Smooth muscle cell (in vitro differentiated cells): ENCODE measurements at regions not wholly inside any gene's neighbourhood (a gene's known extent, or its start where the extent isn't known, plus 50 kb on each side); places are given as distances from the start of the nearest gene placed in this dataset.
A peak's percentile ranks its signal among the peaks of the same experiment; 100 is the strongest.

Source experiments
- DNase-seq: peaks from one replicate; lab custom pipeline; 2025; ENCODE audit not compliant: unreplicated experiment; lab: John Stamatoyannopoulos, UW
- H2AFZ ChIP-seq: fragments of 200-600 bp; sonication (generic); 2 replicates; pipeline ENCODE4 v1.6.0; 2016; ENCODE audit warnings: antibody characterized with exemption, low read depth, mild to moderate bottlenecking
- H3F3A ChIP-seq: fragments of 200-600 bp; sonication (generic); 2 replicates; pipeline ENCODE4 v1.6.0; 2017; ENCODE audit warnings: antibody characterized with exemption, low read depth
- H3K27ac ChIP-seq: fragments of 200-600 bp; sonication (generic); 2 replicates; pipeline ENCODE4 v1.5.1; 2016; ENCODE audit warnings: low read depth, mild to moderate bottlenecking
- H3K27me3 ChIP-seq: fragments of 200-600 bp; sonication (generic); 2 replicates; pipeline ENCODE4 v1.6.1; 2016; ENCODE audit warnings: low read depth, mild to moderate bottlenecking
- H3K36me3 ChIP-seq: fragments of 200-600 bp; sonication (generic); 2 replicates; pipeline ENCODE4 v1.5.1; 2016; ENCODE audit warnings: low read depth
- H3K4me1 ChIP-seq: fragments of 200-600 bp; sonication (generic); 2 replicates; pipeline ENCODE4 v1.5.1; 2016; ENCODE audit warnings: low read depth
- H3K4me2 ChIP-seq: fragments of 200-600 bp; sonication (generic); 2 replicates; pipeline ENCODE4 v1.6.0; 2016; ENCODE audit warnings: mild to moderate bottlenecking
- H3K4me3 ChIP-seq: fragments of 200-600 bp; sonication (generic); 2 replicates; pipeline ENCODE4 v1.5.1; 2016; ENCODE audit warnings: mild to moderate bottlenecking
- H3K79me2 ChIP-seq: fragments of 200-600 bp; sonication (generic); 2 replicates; pipeline ENCODE4 v1.6.0; 2016; ENCODE audit warnings: low read depth, mild to moderate bottlenecking
- H3K9ac ChIP-seq: fragments of 200-600 bp; sonication (generic); 2 replicates; pipeline ENCODE4 v1.6.0; 2016; ENCODE audit warnings: low read depth
- H3K9me3 ChIP-seq: fragments of 200-600 bp; sonication (generic); replicated peaks from 2 replicates; pipeline ENCODE4 v1.5.1; 2016; ENCODE audit warnings: low read depth
- H4K20me1 ChIP-seq: fragments of 200-600 bp; sonication (generic); 2 replicates; pipeline ENCODE4 v1.6.0; 2016; ENCODE audit warnings: low read depth
- WGBS: methylation state at CpG from one replicate; pipeline ENCODE4 v1.1.7; 2016; ENCODE audit warnings: low lambda C conversion rate; 5-methylcytosine and 5-hydroxymethylcytosine counted together
- TF ChIP-seq, protein P1 (sequence below): fragments of 200-600 bp; sonication (generic); IDR thresholded peaks from 2 replicates; pipeline ENCODE4 v1.5.1; 2017; ENCODE audit warnings: borderline replicate concordance, mild to moderate bottlenecking, antibody characterized with exemption; ENCODE audit not compliant: insufficient read depth, poor library complexity, severe bottlenecking

DNA sequence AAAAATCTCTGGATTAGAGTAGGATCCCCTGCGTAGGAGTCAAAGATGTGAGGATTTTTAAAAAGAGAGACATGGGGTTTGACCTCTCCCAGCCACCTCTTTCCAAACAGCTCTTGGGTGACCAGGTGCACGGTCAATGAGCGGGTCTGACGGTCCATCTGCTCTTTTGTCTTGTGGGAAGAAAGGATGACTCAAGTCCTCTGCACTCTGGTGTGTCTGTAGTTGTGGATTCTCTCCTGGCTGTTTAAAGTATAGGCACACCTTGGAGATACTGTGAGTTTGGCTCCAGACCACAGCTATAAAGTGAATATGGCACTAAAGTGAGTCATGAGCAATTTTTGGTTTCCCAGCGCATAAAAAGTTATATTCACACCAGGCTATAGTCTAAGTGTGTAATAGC, 209.8 kb downstream of the BMP7 start:
- no peak for DNase-seq
- Histone ChIP-seq H3K9ac (no peak overlapping the region), H3F3A (no peaks in the 10 kb centered on the region), H3K27me3 (no peaks in the 10 kb centered on the region), H3K36me3 (no peaks in the 10 kb centered on the region), H3K4me1 (peaks cover 9% of the 10 kb centered on the region), H3K79me2 (no peaks in the 10 kb centered on the region), H3K9me3 (no peaks in the 10 kb centered on the region), H3K4me2 (peak overlapping the region; percentile 62), H3K27ac (no peak overlapping the region), H2AFZ (no peak overlapping the region), H3K4me3 (no peak overlapping the region), H4K20me1 (no peaks in the 10 kb centered on the region)
- WGBS: 52% methylated on average over 5 of the region's 5 CpGs
- TF ChIP-seq, protein P1, sequence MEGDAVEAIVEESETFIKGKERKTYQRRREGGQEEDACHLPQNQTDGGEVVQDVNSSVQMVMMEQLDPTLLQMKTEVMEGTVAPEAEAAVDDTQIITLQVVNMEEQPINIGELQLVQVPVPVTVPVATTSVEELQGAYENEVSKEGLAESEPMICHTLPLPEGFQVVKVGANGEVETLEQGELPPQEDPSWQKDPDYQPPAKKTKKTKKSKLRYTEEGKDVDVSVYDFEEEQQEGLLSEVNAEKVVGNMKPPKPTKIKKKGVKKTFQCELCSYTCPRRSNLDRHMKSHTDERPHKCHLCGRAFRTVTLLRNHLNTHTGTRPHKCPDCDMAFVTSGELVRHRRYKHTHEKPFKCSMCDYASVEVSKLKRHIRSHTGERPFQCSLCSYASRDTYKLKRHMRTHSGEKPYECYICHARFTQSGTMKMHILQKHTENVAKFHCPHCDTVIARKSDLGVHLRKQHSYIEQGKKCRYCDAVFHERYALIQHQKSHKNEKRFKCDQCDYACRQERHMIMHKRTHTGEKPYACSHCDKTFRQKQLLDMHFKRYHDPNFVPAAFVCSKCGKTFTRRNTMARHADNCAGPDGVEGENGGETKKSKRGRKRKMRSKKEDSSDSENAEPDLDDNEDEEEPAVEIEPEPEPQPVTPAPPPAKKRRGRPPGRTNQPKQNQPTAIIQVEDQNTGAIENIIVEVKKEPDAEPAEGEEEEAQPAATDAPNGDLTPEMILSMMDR: no peak

DNA sequence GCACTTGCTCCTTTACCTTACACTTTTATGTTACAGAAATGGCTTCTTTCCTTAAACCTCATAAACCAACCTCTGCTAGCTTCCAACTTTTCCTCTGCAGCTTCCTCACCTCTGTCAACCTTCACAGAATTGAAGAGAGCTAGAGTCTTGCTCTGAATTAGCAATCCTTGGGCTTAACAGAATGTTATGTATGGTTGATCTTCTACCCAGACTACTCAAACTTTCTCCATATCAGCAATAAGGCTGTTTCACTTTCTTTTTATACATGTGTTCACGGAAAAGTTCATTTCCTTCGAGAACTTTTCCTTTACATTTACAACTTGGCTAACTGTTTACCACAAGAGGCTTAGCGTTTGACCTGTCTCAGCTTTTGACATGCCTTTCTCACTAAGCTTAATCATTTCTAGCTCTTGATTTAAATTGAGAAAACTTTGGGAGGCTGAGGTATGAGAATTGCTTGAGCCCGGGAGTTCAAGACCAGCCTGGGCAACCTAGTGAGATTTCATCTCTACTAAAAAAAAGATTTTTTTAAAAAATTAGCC, 207.3 kb downstream of the BMP7 start:
- Histone ChIP-seq H3K27me3 (no peaks in the 10 kb centered on the region), H3F3A (no peaks in the 10 kb centered on the region), H3K4me1 (peaks cover 9% of the 10 kb centered on the region), H4K20me1 (no peaks in the 10 kb centered on the region), H3K4me2 (no peak overlapping the region), H2AFZ (no peak overlapping the region), H3K27ac (no peak overlapping the region), H3K9ac (no peak overlapping the region), H3K9me3 (no peaks in the 10 kb centered on the region), H3K79me2 (no peaks in the 10 kb centered on the region), H3K4me3 (no peak overlapping the region), H3K36me3 (no peaks in the 10 kb centered on the region)
- no peak for DNase-seq
- WGBS: 90% methylated on average over 4 of the region's 4 CpGs
- TF ChIP-seq, protein P1: no peak

GRCh38 chr20:57060407-57061050, 205.9 kb downstream of the BMP7 start:
- H3F3A ChIP-seq: no peaks in the 10 kb centered on the region
- no peak overlapping the region for H3K9ac ChIP-seq
- no peak for DNase-seq
- peaks cover 8% of the 10 kb centered on the region for H3K4me1 ChIP-seq
- H3K27me3 ChIP-seq: no peaks in the 10 kb centered on the region
- H3K27ac ChIP-seq: no peak overlapping the region
- TF ChIP-seq, protein P1: no peak
- H2AFZ ChIP-seq: no peak overlapping the region
- no peaks in the 10 kb centered on the region for H3K79me2 ChIP-seq
- no peaks in the 10 kb centered on the region for H4K20me1 ChIP-seq
- H3K36me3 ChIP-seq: no peaks in the 10 kb centered on the region
- H3K4me3 ChIP-seq: no peak overlapping the region
- 79% methylated on average over 8 of the region's 8 CpGs for WGBS
- H3K9me3 ChIP-seq: no peaks in the 10 kb centered on the region
- H3K4me2 ChIP-seq: no peak overlapping the region
